Spleen (tissue), 7 donors: ENCODE measurements at regions not wholly inside any gene's neighbourhood (a gene's known extent, or its start where the extent isn't known, plus 50 kb on each side); places are given as distances from the start of the nearest gene placed in this dataset.
"Not testable (repeated sequence)": the region's sequence is repeated elsewhere in the genome, so short reads cannot be mapped to it uniquely, and the experiment has no call there.

ENCODE experiments used
- POLR2A ChIP-seq, 3 donors: fragments of 450-650 bp; IDR thresholded peaks; one replicate each; pipeline ENCODE4 v1.5.1; 2017; ENCODE audit warnings: antibody characterized with exemption in 3 of 3, mild to moderate bottlenecking in 1 of 3
- POLR2AphosphoS5 ChIP-seq, 3 donors: sonication (generic); formaldehyde crosslinking; IDR thresholded peaks; one replicate each; pipeline ENCODE4 v1.5.1; 2017; ENCODE audit warnings: antibody characterized with exemption in 3 of 3
- TF ChIP-seq, protein P1 (sequence below), 11 experiments: fragments of 200-600 bp in 7 of 11; fragments of 450-650 bp in 4 of 11; sonication (generic) in 4 of 11; IDR thresholded peaks in 8 of 11; conservative IDR thresholded peaks in 3 of 11; 1 replicate in 7 of 11; 2 replicates in 4 of 11; pipeline versions ENCODE4 v1.4.0 to v1.8.0; 2016 to 2021; ENCODE audit warnings: antibody characterized with exemption in 11 of 11, inconsistent platforms in 4 of 11, mild to moderate bottlenecking in 1 of 11
- donor health status: DM: no; HTN: no; CAD: no; lungs with moderate emphysema.
- donor health status: DM: no; HTN: no; CAD: no.
- donor health status: DM: no; HTN: no; CAD: no.

DNA sequence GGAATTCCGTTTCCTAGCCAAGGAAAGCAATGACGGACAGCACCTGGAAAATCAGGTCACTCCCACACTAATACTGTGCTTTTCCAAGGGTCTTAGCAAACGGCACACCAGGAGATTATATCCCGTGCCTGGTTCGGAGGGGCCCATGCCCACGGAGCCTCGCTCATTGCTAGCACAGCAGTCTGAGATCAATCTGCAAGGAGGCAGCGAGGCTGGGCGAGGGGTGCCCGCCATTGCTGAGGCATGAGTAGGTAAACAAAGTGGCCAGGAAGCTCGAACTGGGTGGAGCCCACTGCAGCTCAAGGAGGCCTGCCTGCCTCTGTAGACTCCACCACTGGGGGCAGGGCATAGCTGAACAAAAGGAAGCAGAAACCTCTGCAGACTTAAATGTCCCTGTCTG lies 181.1 kb downstream of the SEC23A start:
- TF ChIP-seq POLR2AphosphoS5, POLR2A (IDR thresholded peaks at IDR 0.05): not testable (repeated sequence)
- TF ChIP-seq, protein P1, sequence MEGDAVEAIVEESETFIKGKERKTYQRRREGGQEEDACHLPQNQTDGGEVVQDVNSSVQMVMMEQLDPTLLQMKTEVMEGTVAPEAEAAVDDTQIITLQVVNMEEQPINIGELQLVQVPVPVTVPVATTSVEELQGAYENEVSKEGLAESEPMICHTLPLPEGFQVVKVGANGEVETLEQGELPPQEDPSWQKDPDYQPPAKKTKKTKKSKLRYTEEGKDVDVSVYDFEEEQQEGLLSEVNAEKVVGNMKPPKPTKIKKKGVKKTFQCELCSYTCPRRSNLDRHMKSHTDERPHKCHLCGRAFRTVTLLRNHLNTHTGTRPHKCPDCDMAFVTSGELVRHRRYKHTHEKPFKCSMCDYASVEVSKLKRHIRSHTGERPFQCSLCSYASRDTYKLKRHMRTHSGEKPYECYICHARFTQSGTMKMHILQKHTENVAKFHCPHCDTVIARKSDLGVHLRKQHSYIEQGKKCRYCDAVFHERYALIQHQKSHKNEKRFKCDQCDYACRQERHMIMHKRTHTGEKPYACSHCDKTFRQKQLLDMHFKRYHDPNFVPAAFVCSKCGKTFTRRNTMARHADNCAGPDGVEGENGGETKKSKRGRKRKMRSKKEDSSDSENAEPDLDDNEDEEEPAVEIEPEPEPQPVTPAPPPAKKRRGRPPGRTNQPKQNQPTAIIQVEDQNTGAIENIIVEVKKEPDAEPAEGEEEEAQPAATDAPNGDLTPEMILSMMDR (IDR thresholded peaks at IDR 0.05 in 8 of 11, conservative IDR thresholded peaks at IDR 0.05 in 3 of 11): not testable (repeated sequence)
